ENCODE measurements at regions not wholly inside any gene's neighbourhood (a gene's known extent, or its start where the extent isn't known, plus 50 kb on each side); places are given as distances from the start of the nearest gene placed in this dataset.

DNA sequence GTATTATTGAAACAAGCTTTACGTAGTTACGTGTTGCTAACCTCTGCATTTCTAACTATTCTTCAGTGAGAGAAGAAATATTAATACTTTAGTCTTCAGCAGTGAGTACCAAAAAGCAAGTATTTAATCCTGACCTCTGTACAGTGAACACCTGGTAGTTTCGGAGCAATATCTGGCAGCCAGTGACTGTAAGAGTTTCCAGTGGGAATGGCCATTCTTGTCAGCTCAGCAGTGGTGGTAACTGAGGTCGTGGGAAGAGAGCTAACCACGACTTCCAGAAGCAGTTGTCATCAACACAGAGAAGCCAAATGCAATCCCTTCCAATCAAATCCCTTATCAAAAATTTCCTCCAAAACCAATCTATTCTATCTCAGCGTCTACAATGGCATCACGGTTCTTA lies 1500.2 kb upstream of the FLRT2 start:
- no peak for TF ChIP-seq CTCF (IDR thresholded peaks at IDR 0.05; ENCODE audit: low read length)
- no peak for TF ChIP-seq EZH2 (IDR thresholded peaks at IDR 0.05; ENCODE audit: borderline replicate concordance, low read length)
- no peaks in the 10 kb centered on the region for H3K79me2 ChIP-seq (ENCODE audit: insufficient read depth, low read length)
- H3K9me2 ChIP-seq (ENCODE audit: low read depth, low read length): no peaks in the 10 kb centered on the region
- no peak overlapping the region for H3K4me3 ChIP-seq (ENCODE audit: low read depth, low read length, poor library complexity, severe bottlenecking)
- H3K9me3 ChIP-seq (ENCODE audit: low read length): no peaks in the 10 kb centered on the region
- H3K4me2 ChIP-seq (ENCODE audit: low read length): no peak overlapping the region
- H3K9ac ChIP-seq (ENCODE audit: low read length): no peak overlapping the region
- no peak overlapping the region for H2AFZ ChIP-seq (ENCODE audit: low read length)
- H3F3A ChIP-seq (ENCODE audit: insufficient read depth, low read length): no peaks in the 10 kb centered on the region
- no peaks in the 10 kb centered on the region for H3K4me1 ChIP-seq (ENCODE audit: insufficient read depth, low read length, severe bottlenecking)
- H3K27me3 ChIP-seq (ENCODE audit: insufficient read depth, low read length): no peaks in the 10 kb centered on the region
- no peak overlapping the region for H3K27ac ChIP-seq (ENCODE audit: low read depth, low read length, poor library complexity, severe bottlenecking)
- H3K36me3 ChIP-seq (ENCODE audit: insufficient read depth, low read length): no peaks in the 10 kb centered on the region
- no peaks in the 10 kb centered on the region for H4K20me1 ChIP-seq (ENCODE audit: insufficient read depth, low read length)

DNA sequence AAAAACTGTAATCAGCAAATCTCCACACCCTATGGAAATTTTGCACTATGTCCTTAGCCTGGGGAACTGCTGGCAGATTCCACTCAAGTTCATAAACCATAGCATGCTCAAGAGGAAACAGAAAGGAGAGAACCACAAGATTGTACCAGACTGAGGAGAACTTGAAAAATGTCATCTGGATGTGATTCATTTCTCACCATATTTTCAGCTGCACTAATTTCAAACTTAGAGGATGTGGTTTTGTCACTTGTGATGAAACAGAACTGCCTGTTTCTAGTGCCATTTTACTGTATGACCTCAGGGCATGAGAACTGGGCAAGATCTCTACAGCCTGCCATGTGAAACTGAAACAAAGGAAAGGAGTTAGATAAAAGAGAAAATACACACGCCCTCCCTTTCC lies 1493.1 kb upstream of the FLRT2 start:
- Histone ChIP-seq H2AFZ (ENCODE audit: low read length) (no peak overlapping the region), H3K9me3 (ENCODE audit: low read length) (no peaks in the 10 kb centered on the region), H4K20me1 (ENCODE audit: insufficient read depth, low read length) (no peaks in the 10 kb centered on the region), H3K9ac (ENCODE audit: low read length) (no peak overlapping the region), H3K27me3 (ENCODE audit: insufficient read depth, low read length) (no peaks in the 10 kb centered on the region), H3F3A (ENCODE audit: insufficient read depth, low read length) (no peaks in the 10 kb centered on the region), H3K4me3 (ENCODE audit: low read depth, low read length, poor library complexity, severe bottlenecking) (no peak overlapping the region), H3K4me2 (ENCODE audit: low read length) (no peak overlapping the region), H3K36me3 (ENCODE audit: insufficient read depth, low read length) (no peaks in the 10 kb centered on the region), H3K4me1 (ENCODE audit: insufficient read depth, low read length, severe bottlenecking) (no peaks in the 10 kb centered on the region), H3K27ac (ENCODE audit: low read depth, low read length, poor library complexity, severe bottlenecking) (no peak overlapping the region), H3K9me2 (ENCODE audit: low read depth, low read length) (no peaks in the 10 kb centered on the region), H3K79me2 (ENCODE audit: insufficient read depth, low read length) (no peaks in the 10 kb centered on the region)
- TF ChIP-seq EZH2 (IDR thresholded peaks at IDR 0.05; ENCODE audit: borderline replicate concordance, low read length) (no peak), CTCF (IDR thresholded peaks at IDR 0.05; ENCODE audit: low read length) (no peak)

- Histone ChIP-seq H3K9me2 (ENCODE audit: low read depth, low read length) (no peaks in the 10 kb centered on the region), H3K4me2 (ENCODE audit: low read length) (no peak overlapping the region), H3K9ac (ENCODE audit: low read length) (no peak overlapping the region), H2AFZ (ENCODE audit: low read length) (no peak overlapping the region), H3F3A (ENCODE audit: insufficient read depth, low read length) (no peaks in the 10 kb centered on the region), H3K4me1 (ENCODE audit: insufficient read depth, low read length, severe bottlenecking) (no peaks in the 10 kb centered on the region), H3K9me3 (ENCODE audit: low read length) (no peaks in the 10 kb centered on the region), H4K20me1 (ENCODE audit: insufficient read depth, low read length) (no peaks in the 10 kb centered on the region), H3K4me3 (ENCODE audit: low read depth, low read length, poor library complexity, severe bottlenecking) (no peak overlapping the region), H3K27me3 (ENCODE audit: insufficient read depth, low read length) (no peaks in the 10 kb centered on the region), H3K36me3 (ENCODE audit: insufficient read depth, low read length) (no peaks in the 10 kb centered on the region), H3K79me2 (ENCODE audit: insufficient read depth, low read length) (no peaks in the 10 kb centered on the region), H3K27ac (ENCODE audit: low read depth, low read length, poor library complexity, severe bottlenecking) (no peak overlapping the region)
- TF ChIP-seq EZH2 (IDR thresholded peaks at IDR 0.05; ENCODE audit: borderline replicate concordance, low read length): no peak
- no peak for TF ChIP-seq CTCF (IDR thresholded peaks at IDR 0.05; ENCODE audit: low read length)
Observed at GRCh38 chr14:84037593-84037992, 1492.4 kb upstream of the FLRT2 start.
